Hindlimb muscle (tissue), 1 donor: ENCODE measurements at regions not wholly inside any gene's neighbourhood (a gene's known extent, or its start where the extent isn't known, plus 50 kb on each side); places are given as distances from the start of the nearest gene placed in this dataset.

Experiments used
- DNase-seq: peaks from one replicate; pipeline ENCODE4 v3.0.0-alpha.2; 2013

GRCh38 chr11:43545610-43546009 is 134.9 kb upstream of the HSD17B12 start:
- DNase-seq, result no peak

GRCh38 chr11:43546561-43547429 is 133.7 kb upstream of the HSD17B12 start:
- no peak for DNase-seq

- DNase-seq, result no peak
Observed at GRCh38 chr11:43547430-43547831, 133.1 kb upstream of the HSD17B12 start.

- DNase-seq, result no peak
Observed at GRCh38 chr11:43547889-43548381, 132.6 kb upstream of the HSD17B12 start.

GRCh38 chr11:43548916-43549315 is 131.6 kb upstream of the HSD17B12 start:
- DNase-seq, result no peak

- no peak for DNase-seq
Observed at GRCh38 chr11:43549624-43550023, 130.9 kb upstream of the HSD17B12 start.

- DNase-seq, result no peak
Observed at GRCh38 chr11:43550714-43551113, 129.8 kb upstream of the HSD17B12 start.

GRCh38 chr11:43554148-43554473 is 126.4 kb upstream of the HSD17B12 start:
- no peak for DNase-seq

- DNase-seq, result no peak
Observed at GRCh38 chr11:43555186-43555585, 125.4 kb upstream of the HSD17B12 start.

- DNase-seq, result peak; percentile 79
Observed at GRCh38 chr11:43555816-43556611, 124.5 kb upstream of the HSD17B12 start.

GRCh38 chr11:43556612-43557375 is 123.7 kb upstream of the HSD17B12 start:
- DNase-seq, result no peak

- DNase-seq, result no peak
Observed at GRCh38 chr11:43557553-43558110, 122.9 kb upstream of the HSD17B12 start.

GRCh38 chr11:43558146-43558545 is 122.4 kb upstream of the HSD17B12 start:
- DNase-seq, result no peak

GRCh38 chr11:43558556-43559127 is 121.9 kb upstream of the HSD17B12 start:
- no peak for DNase-seq

- DNase-seq, result no peak
Observed at GRCh38 chr11:43561832-43562231, 118.7 kb upstream of the HSD17B12 start.

GRCh38 chr11:43567396-43567975 is 113.1 kb upstream of the HSD17B12 start:
- no peak for DNase-seq

- no peak for DNase-seq
Observed at GRCh38 chr11:43573233-43573632, 107.3 kb upstream of the HSD17B12 start.

GRCh38 chr11:43573873-43574272 is 106.7 kb upstream of the HSD17B12 start:
- no peak for DNase-seq

GRCh38 chr11:43574411-43574810 is 106.1 kb upstream of the HSD17B12 start:
- DNase-seq, result no peak

- DNase-seq, result no peak
Observed at GRCh38 chr11:43574949-43575912, 105.3 kb upstream of the HSD17B12 start.

- no peak for DNase-seq
Observed at GRCh38 chr11:43575913-43576310, 104.6 kb upstream of the HSD17B12 start.
